K562 (cell line): ENCODE measurements at regions not wholly inside any gene's neighbourhood (a gene's known extent, or its start where the extent isn't known, plus 50 kb on each side); places are given as distances from the start of the nearest gene placed in this dataset.

ENCODE experiments used
- ATAC-seq: fragments of 200-7000 bp; cut with Tn5 transposase; 3 replicates; pipeline ENCODE4 v1.9.1; 2020; ENCODE audit warnings: moderate library complexity
- BruUV-seq: library from RNA; stranded (reverse); fragments of 400-500 nt; replicated peaks from 2 replicates; lab custom pipeline; 2021; lab: Mats Ljungman, UMichigan
- CTCF ChIA-PET: fragments of 300-600 bp; formaldehyde crosslinking; extraction: SDS; loops from one replicate; lab custom pipeline; 2021; ENCODE audit warnings: low intra/inter-chr PET ratio; lab: Yijun Ruan, JAX
- POLR2A ChIA-PET: fragments of 300-600, 350-650 bp; sonication (Branson Sonifier 250); formaldehyde crosslinking; extraction: SDS; loops from one replicate; lab custom pipeline; 2021; ENCODE audit warnings: antibody characterized with exemption, inconsistent platforms; lab: Yijun Ruan, JAX
- DNase-seq, 4 experiments: peaks; one replicate each; pipeline versions ENCODE4 v3.0.0 to v3.0.0-alpha.2; 2011 to 2018; ENCODE audit warnings: low spot score in 3 of 4, mixed read lengths in 3 of 4; ENCODE audit errors: extremely low read depth in 1 of 4
- FAIRE-seq: peaks from 2 replicates; lab custom pipeline; 2011; peaks lifted over from hg19 to GRCh38; lab: Jason Lieb, UNC
- H2AFZ ChIP-seq: 2 replicates; pipeline ENCODE4 v1.6.0; 2011; ENCODE audit warnings: low read depth, low read length, control low read depth, inconsistent platforms
- H3K27ac ChIP-seq: fragments of 200-600 bp; 3 replicates; pipeline ENCODE4 v1.8.0; 2011; ENCODE audit warnings: low read depth, mild to moderate bottlenecking, control low read depth, inconsistent platforms, low read length, moderate library complexity, mixed read lengths; ENCODE audit errors: extremely low read depth
- H3K27me3 ChIP-seq, 2 experiments: fragments of 300-600 bp in 1 of 2; 2 replicates in 1 of 2; 3 replicates in 1 of 2; pipeline versions ENCODE4 v1.6.0 to v1.8.0; 2011; ENCODE audit warnings: inconsistent platforms in 2 of 2, low read length in 2 of 2, mild to moderate bottlenecking in 1 of 2, mixed read lengths in 1 of 2, moderate library complexity in 1 of 2; ENCODE audit not compliant: control insufficient read depth in 2 of 2, insufficient read depth in 2 of 2
- H3K36me3 ChIP-seq: fragments of 300-600 bp; 3 replicates; pipeline ENCODE4 v1.8.0; 2011; ENCODE audit warnings: mild to moderate bottlenecking, low read length, inconsistent platforms; ENCODE audit not compliant: control insufficient read depth, insufficient read depth
- H3K4me1 ChIP-seq, 2 experiments: fragments of 200-600 bp in 1 of 2; replicated peaks in 1 of 2; 2 replicates in 1 of 2; 3 replicates in 1 of 2; pipeline versions ENCODE4 v1.5.1 to v1.8.0; 2011; ENCODE audit warnings: inconsistent platforms in 2 of 2, low read length in 2 of 2, mild to moderate bottlenecking in 1 of 2, mixed read lengths in 1 of 2, moderate library complexity in 1 of 2; ENCODE audit not compliant: control insufficient read depth in 2 of 2, insufficient read depth in 2 of 2
- H3K4me2 ChIP-seq: 2 replicates; pipeline ENCODE4 v1.6.1; 2011; ENCODE audit warnings: low read length, control low read depth, inconsistent platforms, mixed read lengths; ENCODE audit not compliant: insufficient read depth
- H3K4me3 ChIP-seq: fragments of 200-600 bp; sonication (generic), shearing (Covaris generic); 2 replicates; pipeline ENCODE4 v1.5.1; 2016; ENCODE audit warnings: control low read depth, inconsistent platforms
- H3K79me2 ChIP-seq: fragments of 200-600 bp; 3 replicates; pipeline ENCODE4 v1.8.0; 2011; ENCODE audit warnings: low read length, inconsistent platforms; ENCODE audit not compliant: control insufficient read depth, insufficient read depth
- H3K9ac ChIP-seq, 2 experiments: 2 replicates each; pipeline versions ENCODE4 v1.6.0 to v1.6.1; 2011; ENCODE audit warnings: low read depth in 2 of 2, low read length in 2 of 2, control low read depth in 1 of 2, inconsistent platforms in 1 of 2, mild to moderate bottlenecking in 1 of 2, mixed read lengths in 1 of 2; ENCODE audit not compliant: insufficient read depth in 1 of 2
- H3K9me1 ChIP-seq: one replicate; pipeline ENCODE4 v1.6.0; 2011; ENCODE audit warnings: inconsistent platforms, mild to moderate bottlenecking, low read length, moderate library complexity; ENCODE audit not compliant: control insufficient read depth, insufficient read depth
- H3K9me3 ChIP-seq: replicated peaks from 2 replicates; pipeline ENCODE4 v1.5.1; 2011; ENCODE audit warnings: low read depth, low read length, inconsistent platforms; ENCODE audit not compliant: control insufficient read depth, insufficient read depth
- H4K20me1 ChIP-seq: replicated peaks from 2 replicates; pipeline ENCODE4 v1.6.1; 2011; ENCODE audit warnings: low read length, inconsistent platforms, mixed read lengths; ENCODE audit not compliant: control insufficient read depth, insufficient read depth
- EP300 ChIP-seq: IDR thresholded peaks from 2 replicates; pipeline ENCODE4 v1.6.1; 2012; ENCODE audit warnings: low read length, improper control_type of control experiment
- FOXP1 ChIP-seq: sonication (generic); formaldehyde crosslinking; IDR thresholded peaks from 2 replicates; pipeline ENCODE4 v1.8.0; 2022; ENCODE audit warnings: mild to moderate bottlenecking, missing genetic modification reagents
- HEY1 ChIP-seq: fragments of 250-450 bp; sonication (Bioruptor Pico); IDR thresholded peaks from 2 replicates; pipeline ENCODE4 v1.5.0; 2020; ENCODE audit warnings: mild to moderate bottlenecking, moderate library complexity, borderline replicate concordance
- MED1 ChIP-seq: sonication (generic); formaldehyde crosslinking; IDR thresholded peaks from 2 replicates; pipeline ENCODE4 v1.8.1; 2023; ENCODE audit warnings: missing genetic modification reagents, borderline replicate concordance
- TBP ChIP-seq: optimal IDR thresholded peaks from 2 replicates; pipeline ENCODE3; 2011; ENCODE audit warnings: low read depth, low read length, improper control_type of control experiment
- ZNF57 ChIP-seq: fragments of 450-650 bp; formaldehyde crosslinking; IDR thresholded peaks from 2 replicates; pipeline ENCODE4 v1.4.0; 2020; ENCODE audit warnings: mild to moderate bottlenecking, moderate library complexity
- ZSCAN29 ChIP-seq: fragments of 450-650 bp; IDR thresholded peaks from 2 replicates; pipeline ENCODE4 v1.6.1; 2017
- WGBS: fragments of 100-300 bp; shearing (Covaris generic); methylation state at CpG from one replicate; pipeline ENCODE4 v1.1.6; 2016; ENCODE audit warnings: low coverage, mixed read lengths; ENCODE audit not compliant: insufficient coverage; ENCODE audit errors: missing lambda C conversion rate; 5-methylcytosine and 5-hydroxymethylcytosine counted together
- in situ Hi-C: fragments of 300-500 bp; cut with MboI; formaldehyde crosslinking; loops from 4 replicates; pipeline ENCODE4 v1.15.0; 2018; ENCODE audit warnings: inconsistent platforms, mixed read lengths
- intact Hi-C: fragments of 100-400 bp; cut with micrococcal nuclease; formaldehyde crosslinking; loops from 2 replicates; pipeline ENCODE4 v1.14.2; 2022
- TF ChIP-seq, protein P1 (sequence below): fragments of 250-450 bp; sonication (Bioruptor Pico); IDR thresholded peaks from 2 replicates; pipeline ENCODE4 v1.9.0; 2021; ENCODE audit warnings: mild to moderate bottlenecking, inconsistent platforms
- TF ChIP-seq, protein P2 (sequence below): sonication (generic); formaldehyde crosslinking; IDR thresholded peaks from 2 replicates; pipeline ENCODE4 v1.8.0; 2022; ENCODE audit warnings: missing genetic modification reagents, mild to moderate bottlenecking, borderline replicate concordance
- TF ChIP-seq, protein P3 (sequence below): fragments of 150-350 bp; IDR thresholded peaks from 2 replicates; pipeline ENCODE4 v1.6.1; 2014; ENCODE audit warnings: low read depth, mild to moderate bottlenecking, low read length, borderline replicate concordance

DNA sequence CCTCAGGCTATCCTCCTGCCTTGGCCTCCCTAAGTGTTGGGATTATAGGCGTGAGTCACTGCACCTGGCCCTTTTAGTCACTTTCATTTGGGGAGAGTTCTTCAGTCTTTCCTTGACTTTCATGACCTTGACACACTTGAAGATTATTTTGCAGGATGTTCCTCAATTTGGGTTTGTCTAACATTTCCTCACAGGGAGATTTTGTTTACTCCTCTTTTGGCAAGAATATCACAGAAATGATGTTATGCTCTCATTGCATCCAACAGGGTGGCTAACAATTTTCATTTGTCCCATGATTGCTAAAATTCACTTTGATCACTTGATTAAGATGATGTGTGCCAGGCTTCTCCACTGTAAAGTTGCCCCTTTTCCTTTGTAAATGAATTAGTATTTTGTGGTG is 164.0 kb downstream of the ADSS2 start:
- no peaks in the 10 kb centered on the region for H3K9me1 ChIP-seq
- no peak overlapping the region for H2AFZ ChIP-seq
- no peaks in the 10 kb centered on the region for H3K36me3 ChIP-seq
- peaks cover 26 to 41% of the 10 kb centered on the region in 2 experiments for H3K27me3 ChIP-seq
- FAIRE-seq: no peak
- intact Hi-C loops: no loop called here
- H3K4me2 ChIP-seq: no peak overlapping the region
- no peak overlapping the region for H3K27ac ChIP-seq
- BruUV-seq: no TSS peak
- DNase-seq: no peak
- ChIA-PET POLR2A (interaction anchor here (0.9 kb wide), 1 partner anchor 12 kb away, joined by 4 read pairs; no protein-coding TSS in a partner anchor), CTCF (no interaction called here)
- in situ Hi-C loops: no loop called here
- 8% methylated on average over 1 of the region's 1 CpG for WGBS
- H3K9me3 ChIP-seq: peaks cover 5% of the 10 kb centered on the region; the same call in 1 of the 2 replicates
- peaks cover 0 to 4% of the 10 kb centered on the region in 2 experiments; a peak in 2 of 5 replicates for H3K4me1 ChIP-seq
- TF ChIP-seq HEY1: no peak
- no peak for TF ChIP-seq EP300
- no peak for TF ChIP-seq MED1 (CRISPR knock-in tag)
- TF ChIP-seq, protein P1, sequence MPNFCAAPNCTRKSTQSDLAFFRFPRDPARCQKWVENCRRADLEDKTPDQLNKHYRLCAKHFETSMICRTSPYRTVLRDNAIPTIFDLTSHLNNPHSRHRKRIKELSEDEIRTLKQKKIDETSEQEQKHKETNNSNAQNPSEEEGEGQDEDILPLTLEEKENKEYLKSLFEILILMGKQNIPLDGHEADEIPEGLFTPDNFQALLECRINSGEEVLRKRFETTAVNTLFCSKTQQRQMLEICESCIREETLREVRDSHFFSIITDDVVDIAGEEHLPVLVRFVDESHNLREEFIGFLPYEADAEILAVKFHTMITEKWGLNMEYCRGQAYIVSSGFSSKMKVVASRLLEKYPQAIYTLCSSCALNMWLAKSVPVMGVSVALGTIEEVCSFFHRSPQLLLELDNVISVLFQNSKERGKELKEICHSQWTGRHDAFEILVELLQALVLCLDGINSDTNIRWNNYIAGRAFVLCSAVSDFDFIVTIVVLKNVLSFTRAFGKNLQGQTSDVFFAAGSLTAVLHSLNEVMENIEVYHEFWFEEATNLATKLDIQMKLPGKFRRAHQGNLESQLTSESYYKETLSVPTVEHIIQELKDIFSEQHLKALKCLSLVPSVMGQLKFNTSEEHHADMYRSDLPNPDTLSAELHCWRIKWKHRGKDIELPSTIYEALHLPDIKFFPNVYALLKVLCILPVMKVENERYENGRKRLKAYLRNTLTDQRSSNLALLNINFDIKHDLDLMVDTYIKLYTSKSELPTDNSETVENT (CRISPR knock-in tag): no peak
- TF ChIP-seq ZNF57 (CRISPR knock-in tag): no peak
- TF ChIP-seq TBP: no peak
- TF ChIP-seq, protein P2, sequence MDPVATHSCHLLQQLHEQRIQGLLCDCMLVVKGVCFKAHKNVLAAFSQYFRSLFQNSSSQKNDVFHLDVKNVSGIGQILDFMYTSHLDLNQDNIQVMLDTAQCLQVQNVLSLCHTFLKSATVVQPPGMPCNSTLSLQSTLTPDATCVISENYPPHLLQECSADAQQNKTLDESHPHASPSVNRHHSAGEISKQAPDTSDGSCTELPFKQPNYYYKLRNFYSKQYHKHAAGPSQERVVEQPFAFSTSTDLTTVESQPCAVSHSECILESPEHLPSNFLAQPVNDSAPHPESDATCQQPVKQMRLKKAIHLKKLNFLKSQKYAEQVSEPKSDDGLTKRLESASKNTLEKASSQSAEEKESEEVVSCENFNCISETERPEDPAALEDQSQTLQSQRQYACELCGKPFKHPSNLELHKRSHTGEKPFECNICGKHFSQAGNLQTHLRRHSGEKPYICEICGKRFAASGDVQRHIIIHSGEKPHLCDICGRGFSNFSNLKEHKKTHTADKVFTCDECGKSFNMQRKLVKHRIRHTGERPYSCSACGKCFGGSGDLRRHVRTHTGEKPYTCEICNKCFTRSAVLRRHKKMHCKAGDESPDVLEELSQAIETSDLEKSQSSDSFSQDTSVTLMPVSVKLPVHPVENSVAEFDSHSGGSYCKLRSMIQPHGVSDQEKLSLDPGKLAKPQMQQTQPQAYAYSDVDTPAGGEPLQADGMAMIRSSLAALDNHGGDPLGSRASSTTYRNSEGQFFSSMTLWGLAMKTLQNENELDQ: no peak
- no peak for TF ChIP-seq FOXP1 (CRISPR knock-in tag)
- TF ChIP-seq, protein P3, sequence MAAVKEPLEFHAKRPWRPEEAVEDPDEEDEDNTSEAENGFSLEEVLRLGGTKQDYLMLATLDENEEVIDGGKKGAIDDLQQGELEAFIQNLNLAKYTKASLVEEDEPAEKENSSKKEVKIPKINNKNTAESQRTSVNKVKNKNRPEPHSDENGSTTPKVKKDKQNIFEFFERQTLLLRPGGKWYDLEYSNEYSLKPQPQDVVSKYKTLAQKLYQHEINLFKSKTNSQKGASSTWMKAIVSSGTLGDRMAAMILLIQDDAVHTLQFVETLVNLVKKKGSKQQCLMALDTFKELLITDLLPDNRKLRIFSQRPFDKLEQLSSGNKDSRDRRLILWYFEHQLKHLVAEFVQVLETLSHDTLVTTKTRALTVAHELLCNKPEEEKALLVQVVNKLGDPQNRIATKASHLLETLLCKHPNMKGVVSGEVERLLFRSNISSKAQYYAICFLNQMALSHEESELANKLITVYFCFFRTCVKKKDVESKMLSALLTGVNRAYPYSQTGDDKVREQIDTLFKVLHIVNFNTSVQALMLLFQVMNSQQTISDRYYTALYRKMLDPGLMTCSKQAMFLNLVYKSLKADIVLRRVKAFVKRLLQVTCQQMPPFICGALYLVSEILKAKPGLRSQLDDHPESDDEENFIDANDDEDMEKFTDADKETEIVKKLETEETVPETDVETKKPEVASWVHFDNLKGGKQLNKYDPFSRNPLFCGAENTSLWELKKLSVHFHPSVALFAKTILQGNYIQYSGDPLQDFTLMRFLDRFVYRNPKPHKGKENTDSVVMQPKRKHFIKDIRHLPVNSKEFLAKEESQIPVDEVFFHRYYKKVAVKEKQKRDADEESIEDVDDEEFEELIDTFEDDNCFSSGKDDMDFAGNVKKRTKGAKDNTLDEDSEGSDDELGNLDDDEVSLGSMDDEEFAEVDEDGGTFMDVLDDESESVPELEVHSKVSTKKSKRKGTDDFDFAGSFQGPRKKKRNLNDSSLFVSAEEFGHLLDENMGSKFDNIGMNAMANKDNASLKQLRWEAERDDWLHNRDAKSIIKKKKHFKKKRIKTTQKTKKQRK: no peak
- TF ChIP-seq ZSCAN29: no peak
- TF ChIP-seq, all 486 proteins: peak for 0
- H3K79me2 ChIP-seq: no peaks in the 10 kb centered on the region
- no peak for ATAC-seq
- no peak overlapping the region for H3K9ac ChIP-seq
- no peaks in the 10 kb centered on the region for H4K20me1 ChIP-seq
- H3K4me3 ChIP-seq: no peak overlapping the region
